Hepatocyte (in vitro differentiated cells): ENCODE measurements at regions not wholly inside any gene's neighbourhood (a gene's known extent, or its start where the extent isn't known, plus 50 kb on each side); places are given as distances from the start of the nearest gene placed in this dataset.

Source experiments
- CTCF ChIP-seq: fragments of 200-600 bp; sonication (generic); IDR thresholded peaks from 2 replicates; pipeline ENCODE4 v1.5.1; 2016; ENCODE audit warnings: antibody characterized with exemption, mild to moderate bottlenecking; ENCODE audit not compliant: poor library complexity
- EZH2 ChIP-seq: fragments of 200-600 bp; sonication (generic); IDR thresholded peaks from 2 replicates; pipeline ENCODE4 v1.6.1; 2016; ENCODE audit warnings: antibody characterized with exemption, mild to moderate bottlenecking, borderline replicate concordance
- EZH2phosphoT487 ChIP-seq: fragments of 200-600 bp; sonication (generic); IDR thresholded peaks from one replicate; pipeline ENCODE4 v1.6.1; 2018; ENCODE audit warnings: antibody characterized with exemption, mild to moderate bottlenecking, low read depth, moderate library complexity; ENCODE audit not compliant: unreplicated experiment, severe bottlenecking

GRCh38 chr14:101132051-101132571, 228.6 kb upstream of the RTL1 start:
- TF ChIP-seq CTCF: no peak
- no peak for TF ChIP-seq EZH2phosphoT487
- TF ChIP-seq EZH2: no peak
